Stomach (tissue), 8 donors: ENCODE measurements at regions not wholly inside any gene's neighbourhood (a gene's known extent, or its start where the extent isn't known, plus 50 kb on each side); places are given as distances from the start of the nearest gene placed in this dataset.
A peak's percentile ranks its signal among the peaks of the same experiment; 100 is the strongest.

Source experiments
- DNase-seq, 2 donors: peaks; one replicate each; pipeline versions ENCODE4 v3.0.0 to v3.0.0-alpha.2; 2013 to 2019
- H3K27ac ChIP-seq, 5 donors: fragments of 200-600 bp in 4 of 5; sonication (generic) in 4 of 5; one replicate each; pipeline ENCODE4 v1.5.1; 2013 to 2019; ENCODE audit warnings: mild to moderate bottlenecking in 1 of 5, moderate library complexity in 1 of 5
- H3K27me3 ChIP-seq, 3 donors: fragments of 200-600 bp; sonication (generic); one replicate each; pipeline ENCODE4 v1.5.1; 2017 to 2019; ENCODE audit warnings: mixed run types in 1 of 3
- H3K36me3 ChIP-seq, 4 donors: fragments of 200-600 bp; sonication (generic); 1 replicate in 3 of 4; 2 replicates in 1 of 4; pipeline ENCODE4 v1.5.1; 2016 to 2019
- H3K4me1 ChIP-seq, 4 donors: fragments of 200-600 bp; sonication (generic); one replicate each; pipeline ENCODE4 v1.5.1; 2016 to 2019
- H3K4me3 ChIP-seq, 4 donors: fragments of 200-600 bp; sonication (generic) in 3 of 4; one replicate each; pipeline ENCODE4 v1.5.1; 2016 to 2019; ENCODE audit warnings: mild to moderate bottlenecking in 1 of 4
- H3K9me3 ChIP-seq, 4 donors: fragments of 200-600 bp; sonication (generic); one replicate each; pipeline ENCODE4 v1.5.1; 2016 to 2019
- EP300 ChIP-seq: sonication (generic); formaldehyde crosslinking; IDR thresholded peaks from one replicate; pipeline ENCODE4 v1.6.1; 2017; ENCODE audit warnings: antibody characterized with exemption
- POLR2A ChIP-seq, 4 donors: fragments of 450-650 bp; IDR thresholded peaks; one replicate each; pipeline ENCODE4 v1.6.1; 2016; ENCODE audit warnings: antibody characterized with exemption in 4 of 4, control low read depth in 2 of 4, mild to moderate bottlenecking in 1 of 4, moderate library complexity in 1 of 4
- POLR2AphosphoS5 ChIP-seq, 3 donors: sonication (generic); formaldehyde crosslinking; IDR thresholded peaks; one replicate each; pipeline ENCODE4 v1.6.1; 2016; ENCODE audit warnings: antibody characterized with exemption in 3 of 3
- WGBS, 5 donors: extraction: QIAGEN DNeasy Blood & Tissue Kit in 3 of 5; methylation state at CpG; one replicate each; pipeline versions ENCODE4 v1.1.5 to v1.1.7; 2013 to 2018; 5-methylcytosine and 5-hydroxymethylcytosine counted together
- intact Hi-C: fragments of 100-400 bp; cut with DNase I; formaldehyde crosslinking; loops from one replicate; pipeline ENCODE4 v1.15.1; 2023; ENCODE audit warnings: low total_unique reads
- TF ChIP-seq, protein P1 (sequence below), 7 experiments: fragments of 450-650 bp in 4 of 7; fragments of 200-600 bp in 3 of 7; sonication (generic) in 3 of 7; IDR thresholded peaks; one replicate each; pipeline ENCODE4 v1.5.1; 2016 to 2019; ENCODE audit warnings: antibody characterized with exemption in 7 of 7, control low read depth in 2 of 7, mild to moderate bottlenecking in 1 of 7
- donor health status: healthy with polysubstance abuse.
- donor health status: Bipolar disorder and iron deficiency.
- donor health status: healthy.

DNA sequence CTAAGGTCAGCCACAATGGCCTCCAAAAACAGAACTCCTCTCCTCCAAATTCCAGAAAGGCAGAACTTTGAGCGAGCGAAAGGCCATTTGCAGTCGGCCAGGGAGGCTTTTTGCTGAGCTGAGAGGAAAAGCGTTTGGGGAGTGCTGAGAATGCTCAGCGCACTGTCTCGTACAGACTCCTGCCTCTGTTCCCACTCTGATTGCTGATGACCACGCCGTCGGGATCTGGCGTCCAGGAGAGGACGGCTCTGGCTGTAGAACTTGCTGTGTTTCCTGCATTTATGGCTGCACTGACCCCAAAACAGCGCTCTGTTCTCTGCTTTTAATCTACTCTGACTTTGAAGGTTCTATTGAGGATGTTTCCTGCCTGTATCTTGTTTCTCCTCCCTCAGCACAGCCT, 82.4 kb upstream of the WSCD2 start:
- no peaks in the 10 kb centered on the region for H3K36me3 ChIP-seq

DNA sequence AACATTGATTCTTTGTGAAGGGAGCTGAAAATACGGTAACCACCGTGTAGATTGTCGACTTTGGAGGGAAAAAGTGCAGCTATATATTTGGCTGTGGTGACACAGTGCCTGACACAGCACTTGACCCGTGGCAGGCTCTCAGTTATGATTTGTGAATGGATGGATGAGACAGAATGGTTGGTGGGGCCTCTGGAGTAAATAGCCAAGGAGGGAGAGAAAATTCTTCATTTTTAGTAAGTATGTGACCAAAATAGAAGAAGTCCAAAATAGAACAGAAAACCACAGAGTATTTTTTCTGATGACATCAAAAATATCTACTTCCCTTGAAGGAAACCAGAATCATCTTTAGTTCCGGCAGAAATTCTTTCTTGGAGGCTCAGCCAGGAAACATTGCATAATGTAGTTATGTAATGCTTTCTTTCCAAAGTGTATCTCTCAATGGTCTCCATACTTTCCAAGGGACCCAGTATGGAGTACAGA, 82.0 kb upstream of the WSCD2 start:
- intact Hi-C loops: no loop called here
- Histone ChIP-seq H3K27ac (peak overlapping the region in 1 of 5 donors; percentile 46), H3K9me3 (no peaks in the 10 kb centered on the region), H3K36me3 (no peaks in the 10 kb centered on the region), H3K4me3 (no peak overlapping the region), H3K4me1 (peaks cover 0 to 10% (median 4%) of the 10 kb centered on the region in 4 donors), H3K27me3 (peaks cover 0 to 9% (median 4%) of the 10 kb centered on the region in 3 donors)
- no peak for TF ChIP-seq POLR2A (IDR thresholded peaks at IDR 0.05)
- no peak for TF ChIP-seq EP300
- no peak for TF ChIP-seq POLR2AphosphoS5 (IDR thresholded peaks at IDR 0.05)
- TF ChIP-seq, protein P1, sequence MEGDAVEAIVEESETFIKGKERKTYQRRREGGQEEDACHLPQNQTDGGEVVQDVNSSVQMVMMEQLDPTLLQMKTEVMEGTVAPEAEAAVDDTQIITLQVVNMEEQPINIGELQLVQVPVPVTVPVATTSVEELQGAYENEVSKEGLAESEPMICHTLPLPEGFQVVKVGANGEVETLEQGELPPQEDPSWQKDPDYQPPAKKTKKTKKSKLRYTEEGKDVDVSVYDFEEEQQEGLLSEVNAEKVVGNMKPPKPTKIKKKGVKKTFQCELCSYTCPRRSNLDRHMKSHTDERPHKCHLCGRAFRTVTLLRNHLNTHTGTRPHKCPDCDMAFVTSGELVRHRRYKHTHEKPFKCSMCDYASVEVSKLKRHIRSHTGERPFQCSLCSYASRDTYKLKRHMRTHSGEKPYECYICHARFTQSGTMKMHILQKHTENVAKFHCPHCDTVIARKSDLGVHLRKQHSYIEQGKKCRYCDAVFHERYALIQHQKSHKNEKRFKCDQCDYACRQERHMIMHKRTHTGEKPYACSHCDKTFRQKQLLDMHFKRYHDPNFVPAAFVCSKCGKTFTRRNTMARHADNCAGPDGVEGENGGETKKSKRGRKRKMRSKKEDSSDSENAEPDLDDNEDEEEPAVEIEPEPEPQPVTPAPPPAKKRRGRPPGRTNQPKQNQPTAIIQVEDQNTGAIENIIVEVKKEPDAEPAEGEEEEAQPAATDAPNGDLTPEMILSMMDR (IDR thresholded peaks at IDR 0.05): no peak
- 39 to 68% (median 54%) methylated on average over 5 of the region's 5 CpGs for WGBS, 5 donors
- DNase-seq: peak in 1 of 2 donors; percentile 44

More for the DNA sequence above, 82.4 kb upstream of the WSCD2 start:
- no peaks in the 10 kb centered on the region for H3K9me3 ChIP-seq
- peaks cover 0 to 10% (median 4%) of the 10 kb centered on the region in 4 donors for H3K4me1 ChIP-seq
- WGBS, 5 donors: 78 to 83% (median 81%) methylated on average over 12 of the region's 12 CpGs
- no peak for TF ChIP-seq POLR2AphosphoS5 (IDR thresholded peaks at IDR 0.05)
- TF ChIP-seq EP300: no peak
- TF ChIP-seq, protein P1 (IDR thresholded peaks at IDR 0.05): no peak
- no peak for TF ChIP-seq POLR2A (IDR thresholded peaks at IDR 0.05)
- peaks cover 0 to 7% (median 4%) of the 10 kb centered on the region in 3 donors for H3K27me3 ChIP-seq
- H3K4me3 ChIP-seq: no peak overlapping the region
- intact Hi-C loops: no loop called here
- peak in 1 of 2 donors; percentile 26 for DNase-seq
- H3K27ac ChIP-seq: peak overlapping the region in 1 of 5 donors; percentile 46

DNA sequence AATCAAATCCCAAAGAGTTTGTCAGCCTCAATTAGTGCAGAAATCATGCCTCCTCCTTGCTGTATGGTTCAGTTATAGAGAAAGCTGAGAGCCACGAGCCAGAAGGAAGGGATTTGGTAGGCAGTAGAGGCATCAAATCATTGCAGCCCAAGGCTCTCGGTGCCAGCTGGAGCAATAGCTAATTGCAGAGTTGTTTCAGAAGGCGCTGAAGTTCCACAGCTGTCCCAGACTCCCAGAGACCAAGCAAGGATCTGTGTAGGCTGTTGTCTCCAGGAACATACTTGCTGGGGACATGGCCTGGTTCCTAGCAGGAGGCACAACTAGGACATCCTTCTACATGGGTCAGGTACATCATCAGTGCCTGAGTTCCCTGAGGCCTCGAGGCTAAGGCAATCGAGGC, 80.4 kb upstream of the WSCD2 start:
- Histone ChIP-seq H3K4me1 (peaks cover 0 to 10% (median 4%) of the 10 kb centered on the region in 4 donors), H3K27ac (no peak overlapping the region), H3K9me3 (no peaks in the 10 kb centered on the region), H3K4me3 (no peak overlapping the region), H3K27me3 (peaks cover 0 to 20% (median 4%) of the 10 kb centered on the region in 3 donors), H3K36me3 (no peaks in the 10 kb centered on the region)
- TF ChIP-seq, protein P1 (IDR thresholded peaks at IDR 0.05): no peak
- TF ChIP-seq EP300 (no peak), POLR2AphosphoS5 (IDR thresholded peaks at IDR 0.05) (no peak), POLR2A (IDR thresholded peaks at IDR 0.05) (no peak)
- no peak for DNase-seq
- WGBS, 5 donors: 58 to 74% (median 67%) methylated on average over 5 of the region's 5 CpGs
- intact Hi-C loops: no loop called here

DNA sequence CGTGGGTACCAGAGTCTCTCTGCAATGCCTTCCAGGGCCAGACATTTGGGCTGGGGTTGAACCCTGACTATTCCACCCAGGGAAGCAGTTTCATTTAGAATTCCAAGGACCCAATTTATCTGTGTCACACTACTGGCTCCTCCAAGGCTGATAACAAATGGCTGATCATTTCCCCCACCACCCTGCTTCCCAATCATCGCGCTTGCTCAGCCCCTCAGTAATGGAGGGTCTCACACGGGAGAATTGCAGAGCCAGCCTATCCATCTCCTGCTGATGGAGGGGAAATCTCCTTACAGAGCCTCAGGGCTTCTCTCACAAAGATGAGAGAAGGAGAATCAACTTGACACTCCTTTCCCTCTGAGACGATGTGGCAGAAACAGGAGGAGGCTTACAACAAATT, 78.4 kb upstream of the WSCD2 start:
- intact Hi-C loops: no loop called here
- DNase-seq: no peak
- no peak overlapping the region for H3K27ac ChIP-seq
- H3K36me3 ChIP-seq: no peaks in the 10 kb centered on the region
- H3K27me3 ChIP-seq: peaks cover 0 to 24% (median 0%) of the 10 kb centered on the region in 3 donors
- TF ChIP-seq, protein P1 (IDR thresholded peaks at IDR 0.05): no peak
- no peak for TF ChIP-seq POLR2A (IDR thresholded peaks at IDR 0.05)
- no peak for TF ChIP-seq EP300
- no peak for TF ChIP-seq POLR2AphosphoS5 (IDR thresholded peaks at IDR 0.05)
- H3K4me1 ChIP-seq: peaks cover 0 to 10% (median 4%) of the 10 kb centered on the region in 4 donors
- no peak overlapping the region for H3K4me3 ChIP-seq
- no peaks in the 10 kb centered on the region for H3K9me3 ChIP-seq
- 41 to 59% (median 44%) methylated on average over 5 of the region's 5 CpGs for WGBS, 5 donors
